Dermis microvascular lymphatic vessel endothelial cell (primary cell): ENCODE measurements at regions not wholly inside any gene's neighbourhood (a gene's known extent, or its start where the extent isn't known, plus 50 kb on each side); places are given as distances from the start of the nearest gene placed in this dataset.

Experiments used
- DNase-seq, 2 donors: peaks; one replicate each; pipeline versions ENCODE4 v3.0.0 to v3.0.0-alpha.2; 2010; ENCODE audit warnings: low read depth in 2 of 2

- no peak for DNase-seq
Measured at GRCh38 chr3:146658841-146659240, 53.7 kb upstream of the PLSCR5 start.

GRCh38 chr3:146655333-146655996, 50.3 kb upstream of the PLSCR5 start:
- DNase-seq, result no peak
